HG02759 (cell line): ENCODE measurements at regions not wholly inside any gene's neighbourhood (a gene's known extent, or its start where the extent isn't known, plus 50 kb on each side); places are given as distances from the start of the nearest gene placed in this dataset.
"Not testable (repeated sequence)": the region's sequence is repeated elsewhere in the genome, so short reads cannot be mapped to it uniquely, and the experiment has no call there.

Experiments used
- ATAC-seq: cut with Tn5 transposase; IDR thresholded peaks from one replicate; pipeline ENCODE4 v1.9.1; 2021; ENCODE audit warnings: mild to moderate bottlenecking, moderate library complexity; ENCODE audit not compliant: unreplicated experiment

DNA sequence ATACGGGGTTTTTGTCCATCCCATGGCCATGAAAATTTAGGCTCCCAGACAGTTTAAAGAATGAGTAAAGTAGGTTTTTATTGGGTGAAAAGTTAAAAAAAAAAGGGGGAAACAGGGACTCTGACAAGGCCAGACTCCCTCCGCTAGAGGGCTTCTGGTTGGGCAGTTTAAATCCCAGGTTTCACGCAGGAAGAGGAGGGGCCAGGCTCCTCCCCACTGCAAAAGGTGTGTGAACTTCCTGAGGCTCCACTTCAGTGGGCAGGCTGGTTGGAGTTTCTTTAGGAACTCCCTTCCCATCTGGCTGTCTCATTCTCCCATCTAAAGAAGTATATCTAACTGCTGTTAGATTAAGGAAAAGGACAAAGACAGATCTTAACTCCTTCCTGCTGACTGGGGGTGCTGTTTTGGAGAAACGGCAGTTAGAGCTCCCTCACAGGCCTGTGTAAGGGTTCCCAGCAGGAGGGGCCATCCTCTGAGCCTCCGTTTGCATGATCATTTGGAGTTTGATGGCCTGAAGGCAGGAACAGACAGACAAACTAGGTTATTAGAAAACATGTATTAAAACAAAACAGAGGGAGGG lies 1160.7 kb downstream of the CNTNAP5 start:
- ATAC-seq: no peak

DNA sequence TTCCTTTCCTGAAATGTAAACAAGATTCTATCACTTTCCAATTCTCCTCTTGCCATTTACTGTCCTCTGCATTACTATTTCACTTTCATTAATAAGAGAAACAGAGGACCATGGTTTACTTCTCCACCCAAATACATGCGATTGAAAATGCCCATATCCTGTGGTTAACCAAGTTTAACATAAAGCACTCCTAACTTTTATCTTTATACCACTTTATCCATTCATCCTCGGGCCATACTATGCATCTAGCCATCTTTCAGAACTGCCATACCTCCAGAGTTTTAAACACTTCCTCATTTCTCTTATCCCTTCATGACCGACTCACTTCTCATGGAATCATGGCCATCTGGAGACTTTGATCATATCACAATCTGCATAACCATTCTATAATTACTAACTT lies 1182.3 kb downstream of the CNTNAP5 start:
- ATAC-seq: no peak

DNA sequence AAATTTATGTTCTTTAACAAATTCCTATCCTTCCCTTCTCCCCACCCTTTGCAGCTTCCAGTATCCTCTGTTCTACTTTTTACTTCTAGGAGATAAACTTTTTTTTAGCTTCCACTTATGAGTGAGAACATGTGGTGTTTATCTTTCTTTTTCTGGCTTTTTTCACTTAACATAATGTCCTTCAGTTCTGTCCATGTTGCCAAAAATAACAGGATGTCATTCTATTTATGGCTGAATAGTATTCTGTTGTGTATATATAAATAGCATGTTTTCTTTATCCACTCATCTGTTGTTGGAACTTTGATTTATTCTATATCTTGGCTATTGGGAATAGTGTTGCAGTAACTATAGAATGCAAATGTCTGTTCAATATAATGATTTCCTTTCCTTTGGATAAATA lies 1191.2 kb downstream of the CNTNAP5 start:
- no peak for ATAC-seq

DNA sequence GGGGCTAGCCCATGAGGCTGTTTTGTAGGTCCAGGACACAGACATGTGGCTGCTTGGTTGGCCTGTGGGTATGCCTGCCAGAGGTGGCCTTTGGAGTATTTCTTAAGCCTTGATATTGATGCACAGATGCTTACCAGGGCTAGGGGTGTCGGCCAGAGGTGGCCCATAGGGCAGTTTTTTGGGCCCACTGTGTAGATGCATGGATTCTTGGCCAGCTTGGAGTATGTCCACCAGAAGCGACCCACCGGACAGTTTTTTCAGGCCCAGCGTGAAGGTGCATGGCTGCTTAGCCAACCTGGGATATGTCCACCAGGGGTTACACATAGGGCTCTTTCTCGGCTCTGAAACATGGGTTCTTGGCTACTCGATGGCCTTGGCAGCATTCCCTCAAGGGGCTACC lies 1199.1 kb downstream of the CNTNAP5 start:
- no peak for ATAC-seq

DNA sequence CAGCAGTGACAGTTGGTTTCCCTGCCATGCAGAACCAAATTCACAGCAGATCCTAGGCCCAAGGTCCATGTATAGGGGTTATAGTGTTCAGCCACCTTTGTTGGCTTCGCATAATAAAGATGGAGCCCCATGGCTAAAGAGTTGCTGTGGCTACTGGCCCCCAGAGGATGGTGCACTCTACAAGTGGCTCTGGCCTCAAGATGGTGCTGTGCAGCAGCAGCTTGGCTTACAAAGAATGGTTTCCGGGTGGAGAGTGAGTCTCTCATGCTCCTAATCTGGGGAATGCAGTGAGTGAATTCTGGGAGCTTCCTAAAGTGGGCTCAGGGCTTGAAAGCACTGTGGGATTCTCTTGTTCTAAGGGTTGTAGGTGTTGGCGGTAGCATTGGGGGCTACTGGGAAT lies 1199.7 kb downstream of the CNTNAP5 start:
- no peak for ATAC-seq

DNA sequence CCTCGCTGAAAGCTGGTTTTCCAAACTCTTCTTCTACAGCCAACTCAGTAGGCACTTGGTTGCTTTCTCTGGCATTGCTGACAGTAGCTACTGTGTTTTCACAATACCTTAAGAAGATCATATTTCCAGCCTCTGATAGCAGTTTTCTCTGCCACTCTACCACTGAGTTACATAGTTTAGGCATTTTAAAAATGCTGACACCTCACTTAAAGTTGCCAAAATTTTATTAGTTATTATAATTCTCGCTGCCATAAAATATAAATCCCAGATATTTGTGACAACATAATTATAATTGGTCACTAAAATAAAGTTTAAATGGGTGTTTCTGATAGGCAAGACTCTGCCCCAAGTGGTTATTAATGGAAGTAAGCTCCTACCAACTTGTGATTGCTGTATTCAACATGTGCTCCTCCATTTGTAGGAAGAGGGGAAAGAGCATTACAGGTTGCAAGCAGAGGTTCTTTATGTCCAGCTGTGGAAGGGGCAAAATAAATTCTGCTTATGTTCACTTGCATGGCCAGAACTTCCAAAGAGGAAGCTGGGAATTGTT lies 1202.8 kb downstream of the CNTNAP5 start:
- ATAC-seq: no peak

DNA sequence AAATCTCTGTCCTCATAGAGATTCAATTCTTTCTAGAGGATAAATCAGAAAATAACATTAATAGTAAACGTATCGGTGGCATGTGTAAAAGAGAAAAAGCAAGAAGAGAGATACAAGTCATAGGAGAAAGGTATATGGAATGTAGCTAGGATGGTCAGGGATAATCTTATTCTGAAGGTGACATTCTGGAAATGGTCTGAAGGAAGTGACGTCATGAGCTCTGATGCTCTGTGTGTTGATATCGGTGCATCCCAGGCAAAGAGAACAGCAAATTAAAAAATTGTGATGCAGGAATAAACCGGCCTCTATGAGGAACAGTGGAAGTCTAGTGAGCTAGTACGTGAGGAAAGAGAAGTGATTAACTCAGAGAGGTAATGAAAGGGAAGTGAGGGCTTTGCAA lies 1215.8 kb downstream of the CNTNAP5 start:
- no peak for ATAC-seq

DNA sequence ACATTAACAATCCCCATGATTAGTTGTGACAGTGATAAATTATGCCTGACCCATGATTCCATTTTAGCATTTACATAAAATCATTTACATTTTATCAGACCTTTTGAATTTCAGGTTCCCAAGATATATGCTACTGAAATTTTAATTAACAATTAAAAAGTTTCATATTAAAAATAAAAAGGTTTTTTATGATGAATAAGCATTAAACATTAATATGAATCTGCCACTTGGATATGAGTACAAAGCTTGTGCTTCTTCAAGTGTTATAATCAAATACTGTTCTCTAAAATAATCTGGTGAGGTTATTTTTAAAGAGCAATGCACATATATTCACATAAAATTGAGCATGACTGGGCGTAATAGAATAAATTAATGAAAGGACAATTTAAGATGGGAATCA lies 1218.0 kb downstream of the CNTNAP5 start:
- no peak for ATAC-seq

DNA sequence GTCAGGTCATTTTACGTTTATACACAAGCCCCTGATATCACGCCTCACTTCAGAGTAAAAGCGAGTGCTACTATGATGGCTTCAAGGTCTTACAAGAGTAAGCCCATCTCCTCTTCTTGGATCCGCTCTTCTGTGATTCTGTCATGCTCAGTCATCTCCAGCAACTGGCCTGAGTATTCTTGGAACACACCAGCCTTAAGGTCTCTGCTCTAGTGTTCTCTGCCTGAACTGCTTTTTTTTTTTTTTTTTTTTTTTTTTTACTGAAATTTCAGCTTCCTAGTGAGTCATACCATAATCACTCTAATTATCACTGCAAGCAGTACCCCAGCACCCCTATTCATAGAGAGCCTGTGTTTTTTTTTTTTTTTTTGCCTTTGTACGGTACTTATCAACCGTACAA lies 1228.9 kb downstream of the CNTNAP5 start:
- ATAC-seq: no peak

DNA sequence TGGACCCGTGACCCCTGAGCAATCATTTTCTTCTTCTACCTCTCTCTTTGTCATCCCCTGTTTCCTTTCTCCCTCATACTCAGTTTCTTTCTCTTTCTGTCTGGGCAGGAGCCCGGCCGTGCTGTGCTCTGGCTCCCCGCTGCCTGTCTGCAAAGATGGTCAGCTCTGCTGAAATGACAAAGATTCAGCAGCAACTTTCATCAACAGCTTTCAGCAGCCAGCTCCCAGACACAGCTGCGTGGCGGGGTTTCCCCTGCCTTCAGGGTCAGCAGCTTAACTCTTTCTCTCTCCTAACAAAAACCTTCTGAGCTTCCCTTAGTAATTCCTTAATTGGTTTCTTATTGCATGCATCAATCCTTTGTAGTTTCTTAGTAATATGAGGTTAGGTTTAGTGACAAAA lies 1234.4 kb downstream of the CNTNAP5 start:
- no peak for ATAC-seq

DNA sequence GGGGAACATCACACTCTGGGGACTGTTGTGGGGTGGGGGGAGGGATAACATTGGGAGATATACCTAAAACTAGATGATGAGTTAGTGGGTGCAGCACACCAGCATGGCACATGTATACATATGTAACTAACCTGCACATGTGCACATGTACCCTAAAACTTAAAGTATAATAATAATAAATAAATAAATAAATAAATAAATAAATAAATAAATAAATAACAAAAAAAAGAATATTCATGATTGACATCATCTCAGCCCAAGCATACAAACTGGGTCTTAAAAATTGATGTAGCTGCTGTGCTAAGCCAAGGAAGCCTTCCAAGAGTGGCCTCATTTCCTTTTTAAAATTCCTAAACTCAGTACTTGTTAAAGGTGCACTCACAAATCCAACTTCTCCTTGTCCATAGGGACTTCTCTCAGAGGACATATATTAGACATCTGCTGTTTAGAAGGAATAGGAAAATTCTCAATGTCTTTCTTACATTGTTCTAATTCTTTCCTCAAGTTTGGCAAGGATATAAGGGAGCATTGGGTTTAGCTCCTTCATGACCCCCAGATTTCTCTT lies 1235.4 kb downstream of the CNTNAP5 start:
- ATAC-seq: not testable (repeated sequence)

DNA sequence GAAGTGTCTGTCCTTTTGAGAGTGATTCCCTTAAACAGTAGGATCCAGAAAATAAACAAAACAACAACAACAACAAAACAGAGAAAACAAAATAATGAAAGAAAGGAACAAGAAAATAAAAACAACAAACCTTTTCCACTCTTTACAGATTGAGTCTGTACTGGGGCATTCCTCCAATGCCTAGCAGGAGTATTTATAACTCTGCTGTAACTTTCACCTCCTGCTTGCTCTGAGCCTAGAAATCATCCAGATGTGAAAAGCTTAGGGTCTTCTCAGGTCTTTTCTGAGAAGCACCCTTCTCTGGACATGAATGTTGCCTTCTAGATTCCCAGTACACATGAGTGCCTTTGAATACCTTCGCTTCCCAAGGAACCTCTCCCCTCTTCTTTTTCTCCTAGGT lies 1239.4 kb downstream of the CNTNAP5 start:
- no peak for ATAC-seq

DNA sequence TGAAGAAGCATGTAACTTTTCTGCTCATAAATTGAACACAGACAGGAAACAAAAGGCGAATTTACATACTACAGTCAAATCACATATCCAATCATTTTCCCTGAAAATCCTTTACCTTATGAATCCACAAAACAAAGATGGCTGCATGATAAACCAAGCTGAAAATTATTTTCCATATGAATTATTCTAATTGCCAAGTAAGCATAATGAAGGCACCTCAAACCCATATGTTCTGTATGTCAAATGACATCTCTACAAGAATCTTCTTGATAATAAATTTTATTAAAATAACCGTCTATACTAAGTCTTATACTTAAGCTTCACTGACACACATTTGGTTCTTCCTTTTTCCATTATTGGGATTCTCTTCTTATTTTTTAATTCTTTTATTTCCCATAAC lies 1242.6 kb downstream of the CNTNAP5 start:
- ATAC-seq: no peak

DNA sequence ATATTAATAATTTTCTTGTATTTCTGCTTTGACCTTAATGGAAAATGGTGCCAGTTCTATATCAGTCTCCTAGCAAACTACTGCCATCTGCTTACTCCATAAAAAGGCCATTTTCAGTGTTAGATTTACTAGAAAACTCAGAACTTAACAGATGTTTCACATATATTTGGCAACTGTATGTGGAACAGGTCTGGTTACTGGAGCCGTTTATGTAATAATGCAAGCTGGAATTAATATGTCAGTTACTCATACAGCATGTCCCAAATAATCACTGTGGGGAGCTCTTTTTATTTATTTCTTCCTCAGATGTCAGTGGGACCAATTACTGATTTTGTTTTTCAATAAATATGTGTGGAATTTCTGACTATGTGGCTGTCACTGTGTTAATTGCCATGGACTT lies 1247.6 kb downstream of the CNTNAP5 start:
- no peak for ATAC-seq

DNA sequence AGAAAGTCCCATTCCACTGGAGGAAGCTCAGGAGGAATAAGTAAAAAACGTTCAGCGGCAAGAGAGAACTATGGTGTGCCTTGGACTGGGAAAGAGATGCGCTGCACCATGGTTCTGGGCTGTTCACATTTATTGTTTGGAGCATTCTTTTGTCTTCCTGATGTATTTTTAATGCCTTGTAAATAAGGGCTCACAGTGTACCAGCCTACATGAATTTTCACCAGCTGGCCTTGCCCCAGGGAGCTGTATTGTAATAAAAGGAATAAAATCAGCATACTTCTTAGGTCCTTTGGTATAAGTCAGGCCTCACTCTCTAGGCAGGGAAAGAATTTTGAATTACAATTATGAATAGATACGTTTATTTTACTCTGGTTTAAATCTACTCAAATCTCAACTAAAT lies 1249.6 kb downstream of the CNTNAP5 start:
- no peak for ATAC-seq

DNA sequence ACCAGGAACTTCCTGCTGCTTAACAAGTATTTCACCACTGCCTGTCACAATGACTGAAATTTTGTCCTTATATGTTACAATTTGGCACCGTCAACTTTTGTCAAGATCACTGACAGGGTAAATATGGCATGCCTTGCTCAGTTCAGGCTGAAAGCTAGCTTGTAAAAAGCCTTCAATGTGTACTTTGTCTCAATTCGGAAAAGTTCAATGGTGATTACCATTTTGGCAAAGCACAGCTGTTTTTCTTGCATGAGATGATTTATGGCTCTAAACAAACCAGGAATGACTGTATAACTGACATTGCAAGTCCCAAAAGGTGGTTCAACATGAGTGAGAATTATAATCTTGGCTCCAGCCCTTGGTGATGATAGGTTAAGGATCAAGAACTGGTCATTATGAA lies 1255.2 kb downstream of the CNTNAP5 start:
- no peak for ATAC-seq

DNA sequence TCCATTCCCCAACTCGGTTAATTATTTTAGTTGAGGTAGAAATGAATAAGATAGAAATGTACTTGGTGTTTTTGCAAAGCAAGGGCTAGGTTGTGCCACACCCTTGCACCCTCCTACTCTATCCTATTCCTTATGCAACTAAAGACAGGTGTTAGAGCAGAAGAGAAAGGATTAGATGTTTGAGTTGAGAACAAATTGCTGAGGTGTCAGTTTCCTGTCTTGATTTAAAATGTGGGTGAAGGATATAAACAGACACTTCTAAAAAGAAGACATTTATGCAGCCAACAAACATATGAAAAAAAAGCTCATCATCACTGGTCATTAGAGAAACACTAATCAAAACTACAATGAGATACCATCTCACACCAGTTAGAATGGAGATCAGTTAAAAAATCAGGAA lies 1256.2 kb downstream of the CNTNAP5 start:
- ATAC-seq: no peak

DNA sequence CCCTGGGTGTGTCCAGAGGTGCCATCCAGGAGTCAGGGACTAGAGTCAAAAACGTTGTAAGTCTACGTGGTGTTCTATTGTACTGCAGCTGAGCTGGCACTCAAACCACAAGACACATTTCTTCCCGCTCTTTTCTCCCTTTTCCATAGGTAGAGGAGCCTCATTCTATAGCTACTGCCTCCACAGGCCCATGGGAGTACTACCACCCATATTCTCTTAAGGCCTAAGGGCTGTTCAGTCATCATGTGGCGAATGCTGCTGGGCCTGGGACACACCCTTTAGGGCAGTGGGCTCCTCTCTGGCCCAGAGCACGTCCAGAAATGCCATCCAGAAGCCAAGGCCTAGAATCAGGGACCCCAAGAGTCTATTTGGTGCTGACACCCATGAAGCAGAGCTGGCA lies 1271.7 kb downstream of the CNTNAP5 start:
- no peak for ATAC-seq

DNA sequence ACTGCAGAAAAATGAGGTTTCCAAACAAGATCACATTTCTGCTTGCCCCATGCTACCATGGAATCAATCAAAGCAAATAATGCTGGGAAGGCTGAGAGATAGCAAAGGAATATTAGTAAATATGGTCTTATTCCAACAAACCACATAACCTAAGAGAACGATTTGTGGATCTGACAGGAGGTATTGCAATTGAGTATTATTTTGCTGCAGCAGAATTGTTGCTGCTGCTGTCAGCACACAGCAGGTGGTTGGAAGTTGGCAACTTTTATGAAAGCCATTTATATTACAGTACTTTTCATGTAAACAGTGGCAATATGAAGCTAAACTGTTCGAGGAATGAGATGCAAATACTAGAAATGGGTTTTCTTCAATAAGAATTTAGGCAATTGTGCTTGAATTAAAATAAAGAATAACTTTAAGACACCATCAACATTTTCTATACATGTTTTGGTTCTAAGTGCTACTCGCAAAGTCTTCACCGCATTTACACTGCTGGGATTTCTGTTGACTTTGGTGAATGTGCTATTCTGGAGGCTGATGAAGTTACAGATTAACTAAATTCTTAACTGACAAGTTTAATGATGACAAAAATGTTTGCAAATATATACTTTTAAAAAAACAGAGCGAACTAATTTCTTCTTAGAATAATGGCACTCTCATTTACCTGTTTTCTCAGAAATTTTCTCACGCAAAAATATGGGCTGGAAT lies 1285.7 kb downstream of the CNTNAP5 start:
- no peak for ATAC-seq

DNA sequence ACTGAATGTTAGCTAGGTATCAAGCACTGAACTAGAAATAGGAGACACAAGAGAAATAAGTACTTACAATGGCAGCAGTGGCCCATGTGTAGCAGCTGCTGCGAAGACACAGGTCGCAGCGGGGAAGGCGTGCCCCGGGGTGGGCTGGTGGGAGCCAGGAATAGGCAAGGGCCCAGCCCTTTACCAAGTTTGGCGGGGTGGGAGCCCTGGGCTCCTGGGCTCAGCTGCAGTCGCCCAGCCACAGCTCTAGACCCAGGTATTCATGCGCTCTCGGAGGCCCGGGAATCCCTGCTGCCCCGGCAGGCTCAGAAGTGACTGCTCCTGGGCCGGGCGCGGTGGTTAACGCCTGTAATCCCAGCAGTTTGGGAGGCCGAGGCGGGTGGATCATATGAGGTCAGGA lies 1287.3 kb downstream of the CNTNAP5 start:
- no peak for ATAC-seq

DNA sequence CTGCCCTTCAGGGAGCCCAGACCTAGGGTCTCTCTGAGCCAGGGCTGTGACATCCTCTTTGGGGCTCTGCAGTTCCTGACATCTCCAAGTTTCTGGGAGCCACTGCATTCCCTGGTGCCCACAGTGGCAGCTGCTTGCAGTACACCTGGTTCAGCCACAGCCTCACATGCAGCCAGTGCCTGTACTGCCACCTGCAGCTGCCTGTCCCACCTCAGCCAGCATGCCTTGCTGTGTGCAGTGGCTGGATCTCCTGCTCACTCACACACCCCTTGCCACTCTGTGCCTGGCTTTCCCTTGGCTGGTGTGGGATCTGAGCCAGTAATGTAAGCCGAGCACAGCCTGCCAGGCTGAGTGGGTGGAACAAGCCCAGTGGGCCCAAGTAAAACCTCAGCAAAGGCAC lies 1288.7 kb downstream of the CNTNAP5 start:
- no peak for ATAC-seq

DNA sequence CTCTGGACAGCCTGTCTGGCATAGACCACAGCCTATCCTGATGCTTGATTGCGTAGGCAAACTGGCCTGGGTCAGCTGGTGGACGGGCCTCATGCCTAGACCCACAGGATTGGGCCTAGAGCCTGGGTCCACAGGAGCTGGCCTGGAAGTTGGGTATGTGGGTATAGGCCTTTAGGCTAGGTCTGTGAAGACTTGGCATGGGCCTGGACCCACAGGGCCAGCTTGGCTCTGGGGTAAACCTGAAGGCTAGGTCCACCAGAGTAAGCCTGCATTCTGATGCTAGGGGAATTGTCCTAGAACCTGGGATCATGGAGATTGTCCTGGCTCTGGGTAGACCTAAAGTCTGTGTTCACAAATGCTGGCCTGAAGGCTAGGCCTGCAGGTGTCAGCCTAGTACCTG lies 1293.7 kb downstream of the CNTNAP5 start:
- ATAC-seq: no peak
